Neural cell (in vitro differentiated cells): ENCODE measurements at regions not wholly inside any gene's neighbourhood (a gene's known extent, or its start where the extent isn't known, plus 50 kb on each side); places are given as distances from the start of the nearest gene placed in this dataset.
"Not testable (repeated sequence)": the region's sequence is repeated elsewhere in the genome, so short reads cannot be mapped to it uniquely, and the experiment has no call there.

Experiments used
- EP300 ChIP-seq: fragments of 450-650 bp; conservative IDR thresholded peaks from 2 replicates; pipeline ENCODE4 v1.6.1; 2014; ENCODE audit warnings: antibody characterized with exemption, mild to moderate bottlenecking, moderate library complexity; ENCODE audit not compliant: poor library complexity, severe bottlenecking
- EZH2 ChIP-seq: fragments of 200-600, 300-800 bp; shearing (Covaris generic), sonication (generic); IDR thresholded peaks from 2 replicates; pipeline ENCODE4 v1.6.1; 2014; ENCODE audit warnings: antibody characterized with exemption, low read length, borderline replicate concordance, mild to moderate bottlenecking; ENCODE audit not compliant: insufficient read depth, poor library complexity, severe bottlenecking
- POLR2AphosphoS5 ChIP-seq: IDR thresholded peaks from 2 replicates; pipeline ENCODE4 v1.6.1; 2012
- RAD21 ChIP-seq: fragments of 450-650 bp; conservative IDR thresholded peaks from 2 replicates; pipeline ENCODE4 v1.6.1; 2014; ENCODE audit warnings: antibody characterized with exemption, mild to moderate bottlenecking, moderate library complexity
- REST ChIP-seq: IDR thresholded peaks from 2 replicates; pipeline ENCODE4 v1.6.1; 2012; ENCODE audit warnings: borderline replicate concordance
- TF ChIP-seq, protein P1 (sequence below): fragments of 450-650 bp; IDR thresholded peaks from 2 replicates; pipeline ENCODE4 v1.5.1; 2014; ENCODE audit warnings: antibody characterized with exemption, mild to moderate bottlenecking, moderate library complexity; ENCODE audit not compliant: poor library complexity, severe bottlenecking

GRCh38 chr9:39810401-39810800, 454.9 kb downstream of the SPATA31A1 start:
- TF ChIP-seq, protein P1, sequence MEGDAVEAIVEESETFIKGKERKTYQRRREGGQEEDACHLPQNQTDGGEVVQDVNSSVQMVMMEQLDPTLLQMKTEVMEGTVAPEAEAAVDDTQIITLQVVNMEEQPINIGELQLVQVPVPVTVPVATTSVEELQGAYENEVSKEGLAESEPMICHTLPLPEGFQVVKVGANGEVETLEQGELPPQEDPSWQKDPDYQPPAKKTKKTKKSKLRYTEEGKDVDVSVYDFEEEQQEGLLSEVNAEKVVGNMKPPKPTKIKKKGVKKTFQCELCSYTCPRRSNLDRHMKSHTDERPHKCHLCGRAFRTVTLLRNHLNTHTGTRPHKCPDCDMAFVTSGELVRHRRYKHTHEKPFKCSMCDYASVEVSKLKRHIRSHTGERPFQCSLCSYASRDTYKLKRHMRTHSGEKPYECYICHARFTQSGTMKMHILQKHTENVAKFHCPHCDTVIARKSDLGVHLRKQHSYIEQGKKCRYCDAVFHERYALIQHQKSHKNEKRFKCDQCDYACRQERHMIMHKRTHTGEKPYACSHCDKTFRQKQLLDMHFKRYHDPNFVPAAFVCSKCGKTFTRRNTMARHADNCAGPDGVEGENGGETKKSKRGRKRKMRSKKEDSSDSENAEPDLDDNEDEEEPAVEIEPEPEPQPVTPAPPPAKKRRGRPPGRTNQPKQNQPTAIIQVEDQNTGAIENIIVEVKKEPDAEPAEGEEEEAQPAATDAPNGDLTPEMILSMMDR = not testable (repeated sequence)
- TF ChIP-seq REST, EP300, RAD21, EZH2, POLR2AphosphoS5: not testable (repeated sequence)
